Lower leg skin (tissue), 3 donors: ENCODE measurements at regions not wholly inside any gene's neighbourhood (a gene's known extent, or its start where the extent isn't known, plus 50 kb on each side); places are given as distances from the start of the nearest gene placed in this dataset.

Experiments
- POLR2A ChIP-seq, 2 donors: fragments of 450-650 bp; IDR thresholded peaks; one replicate each; pipeline ENCODE4 v1.6.1; 2016 to 2017; ENCODE audit warnings: antibody characterized with exemption in 2 of 2, mild to moderate bottlenecking in 1 of 2, moderate library complexity in 1 of 2
- TF ChIP-seq, protein P1 (sequence below), 3 donors: fragments of 450-650 bp; IDR thresholded peaks; one replicate each; pipeline ENCODE4 v1.5.1; 2016; ENCODE audit warnings: antibody characterized with exemption in 3 of 3, mild to moderate bottlenecking in 3 of 3, moderate library complexity in 2 of 3

DNA sequence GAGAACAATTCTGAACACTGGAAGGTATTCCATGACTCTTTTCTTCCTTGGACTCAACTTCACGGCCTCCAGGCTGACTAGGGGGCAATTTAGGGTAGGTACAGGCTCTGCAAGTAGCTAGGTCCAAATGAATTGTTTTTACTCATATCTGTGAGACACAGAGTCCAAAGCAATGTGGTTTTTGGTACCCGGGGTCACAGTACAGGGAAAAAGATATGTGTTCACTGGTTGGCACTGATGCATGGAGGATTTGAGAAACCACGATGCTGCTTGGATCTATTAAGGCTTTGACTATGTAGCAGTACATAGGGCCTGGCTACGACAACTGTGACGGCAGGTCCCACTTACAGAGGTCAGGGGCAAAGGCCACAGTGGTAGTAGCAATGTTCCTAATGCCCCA, 200.6 kb downstream of the DUSP10 start:
- TF ChIP-seq, protein P1, sequence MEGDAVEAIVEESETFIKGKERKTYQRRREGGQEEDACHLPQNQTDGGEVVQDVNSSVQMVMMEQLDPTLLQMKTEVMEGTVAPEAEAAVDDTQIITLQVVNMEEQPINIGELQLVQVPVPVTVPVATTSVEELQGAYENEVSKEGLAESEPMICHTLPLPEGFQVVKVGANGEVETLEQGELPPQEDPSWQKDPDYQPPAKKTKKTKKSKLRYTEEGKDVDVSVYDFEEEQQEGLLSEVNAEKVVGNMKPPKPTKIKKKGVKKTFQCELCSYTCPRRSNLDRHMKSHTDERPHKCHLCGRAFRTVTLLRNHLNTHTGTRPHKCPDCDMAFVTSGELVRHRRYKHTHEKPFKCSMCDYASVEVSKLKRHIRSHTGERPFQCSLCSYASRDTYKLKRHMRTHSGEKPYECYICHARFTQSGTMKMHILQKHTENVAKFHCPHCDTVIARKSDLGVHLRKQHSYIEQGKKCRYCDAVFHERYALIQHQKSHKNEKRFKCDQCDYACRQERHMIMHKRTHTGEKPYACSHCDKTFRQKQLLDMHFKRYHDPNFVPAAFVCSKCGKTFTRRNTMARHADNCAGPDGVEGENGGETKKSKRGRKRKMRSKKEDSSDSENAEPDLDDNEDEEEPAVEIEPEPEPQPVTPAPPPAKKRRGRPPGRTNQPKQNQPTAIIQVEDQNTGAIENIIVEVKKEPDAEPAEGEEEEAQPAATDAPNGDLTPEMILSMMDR (IDR thresholded peaks at IDR 0.05) = no peak
- no peak for TF ChIP-seq POLR2A (IDR thresholded peaks at IDR 0.05)
